DND-41 (cell line): ENCODE measurements at regions not wholly inside any gene's neighbourhood (a gene's known extent, or its start where the extent isn't known, plus 50 kb on each side); places are given as distances from the start of the nearest gene placed in this dataset.

Source experiments
- EZH2 ChIP-seq: IDR thresholded peaks from 3 replicates; pipeline ENCODE4 v1.6.1; 2012; ENCODE audit warnings: borderline replicate concordance, low read depth, mild to moderate bottlenecking, moderate library complexity, low read length, inconsistent platforms; ENCODE audit not compliant: severe bottlenecking
- TF ChIP-seq, protein P1 (sequence below): IDR thresholded peaks from 2 replicates; pipeline ENCODE4 v1.5.1; 2012; ENCODE audit warnings: borderline replicate concordance, low read length, moderate library complexity, mild to moderate bottlenecking; ENCODE audit not compliant: poor library complexity, severe bottlenecking; ENCODE audit errors: extremely low read depth

DNA sequence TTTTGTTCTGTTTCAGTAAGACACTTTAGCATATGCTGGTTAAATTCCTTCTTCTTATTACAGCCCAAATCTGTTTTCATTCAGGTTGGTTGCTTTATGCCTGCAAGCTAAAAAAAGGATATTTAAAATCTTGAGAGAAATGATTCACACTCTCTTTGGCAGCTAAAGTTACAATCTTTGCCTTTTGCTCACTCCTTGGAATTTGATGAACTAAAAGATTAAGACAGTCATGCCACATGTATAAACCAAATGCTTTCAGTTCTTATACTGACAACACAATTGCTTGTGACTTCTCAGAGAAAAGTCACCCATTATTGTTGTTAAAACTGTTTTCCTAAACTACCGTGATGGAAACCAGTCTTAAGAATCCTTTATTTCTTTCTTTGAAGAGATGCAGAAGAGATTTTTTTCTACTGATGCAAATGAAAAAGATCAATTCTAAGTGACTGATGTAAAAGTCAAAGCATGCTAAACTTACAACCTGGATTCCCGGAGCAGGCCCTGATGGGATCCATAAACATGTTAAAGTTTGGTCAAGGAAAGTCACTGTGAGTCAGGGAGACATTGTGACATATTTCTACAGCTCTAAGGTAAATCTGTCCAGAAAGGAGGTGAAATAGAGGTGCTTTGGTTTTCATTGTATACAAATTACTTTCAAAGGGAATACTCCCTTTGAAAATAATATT lies 144.2 kb upstream of the CDH10 start:
- TF ChIP-seq, protein P1, sequence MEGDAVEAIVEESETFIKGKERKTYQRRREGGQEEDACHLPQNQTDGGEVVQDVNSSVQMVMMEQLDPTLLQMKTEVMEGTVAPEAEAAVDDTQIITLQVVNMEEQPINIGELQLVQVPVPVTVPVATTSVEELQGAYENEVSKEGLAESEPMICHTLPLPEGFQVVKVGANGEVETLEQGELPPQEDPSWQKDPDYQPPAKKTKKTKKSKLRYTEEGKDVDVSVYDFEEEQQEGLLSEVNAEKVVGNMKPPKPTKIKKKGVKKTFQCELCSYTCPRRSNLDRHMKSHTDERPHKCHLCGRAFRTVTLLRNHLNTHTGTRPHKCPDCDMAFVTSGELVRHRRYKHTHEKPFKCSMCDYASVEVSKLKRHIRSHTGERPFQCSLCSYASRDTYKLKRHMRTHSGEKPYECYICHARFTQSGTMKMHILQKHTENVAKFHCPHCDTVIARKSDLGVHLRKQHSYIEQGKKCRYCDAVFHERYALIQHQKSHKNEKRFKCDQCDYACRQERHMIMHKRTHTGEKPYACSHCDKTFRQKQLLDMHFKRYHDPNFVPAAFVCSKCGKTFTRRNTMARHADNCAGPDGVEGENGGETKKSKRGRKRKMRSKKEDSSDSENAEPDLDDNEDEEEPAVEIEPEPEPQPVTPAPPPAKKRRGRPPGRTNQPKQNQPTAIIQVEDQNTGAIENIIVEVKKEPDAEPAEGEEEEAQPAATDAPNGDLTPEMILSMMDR = no peak
- no peak for TF ChIP-seq EZH2
